IMR-90 (cell line): ENCODE measurements at regions not wholly inside any gene's neighbourhood (a gene's known extent, or its start where the extent isn't known, plus 50 kb on each side); places are given as distances from the start of the nearest gene placed in this dataset.

Experiments
- ATAC-seq: fragments of 200-7000 bp; cut with Tn5 transposase; 2 replicates; pipeline ENCODE4 v1.9.1; 2020; ENCODE audit warnings: low read depth, mild to moderate bottlenecking, moderate library complexity
- BruUV-seq: library from RNA; stranded (reverse); fragments of 400-500 nt; replicated peaks from 2 replicates; lab custom pipeline; 2021; lab: Mats Ljungman, UMichigan
- CTCF ChIA-PET: fragments of 300-600 bp; formaldehyde crosslinking; extraction: SDS; loops from one replicate; lab custom pipeline; 2021; ENCODE audit warnings: antibody characterized with exemption; lab: Yijun Ruan, JAX
- POLR2A ChIA-PET: fragments of 300-600 bp; sonication (Branson Sonifier 250); formaldehyde crosslinking; loops from one replicate; lab custom pipeline; 2022; ENCODE audit warnings: antibody characterized with exemption; ENCODE audit not compliant: unreplicated experiment; lab: Charles Lee
- DNase-seq: peaks from one replicate; pipeline ENCODE4 v3.0.0; 2013
- H2AFZ ChIP-seq: replicated peaks from 2 replicates; pipeline ENCODE3; 2013; ENCODE audit warnings: low read length, mild to moderate bottlenecking; ENCODE audit not compliant: poor library complexity
- H2AK5ac ChIP-seq: 2 replicates; pipeline ENCODE4 v1.6.1; 2013; ENCODE audit warnings: low read depth, low read length, inconsistent platforms
- H2AK9ac ChIP-seq: replicated peaks from 2 replicates; pipeline ENCODE3; 2013; ENCODE audit warnings: mild to moderate bottlenecking, low read depth, low read length, moderate library complexity; ENCODE audit not compliant: poor library complexity
- H2BK120ac ChIP-seq: 2 replicates; pipeline ENCODE4 v1.6.1; 2013; ENCODE audit warnings: low read depth, low read length, inconsistent platforms
- H2BK15ac ChIP-seq: 3 replicates; pipeline ENCODE4 v1.6.1; 2013; ENCODE audit warnings: low read depth, low read length, inconsistent platforms
- H2BK20ac ChIP-seq: 2 replicates; pipeline ENCODE4 v1.6.1; 2013; ENCODE audit warnings: low read depth, mild to moderate bottlenecking, inconsistent platforms, low read length, moderate library complexity
- H2BK5ac ChIP-seq: 2 replicates; pipeline ENCODE4 v1.6.1; 2013; ENCODE audit warnings: mild to moderate bottlenecking, low read depth, low read length, inconsistent platforms; ENCODE audit not compliant: poor library complexity, severe bottlenecking
- H3K14ac ChIP-seq: replicated peaks from 2 replicates; pipeline ENCODE4 v1.6.1; 2013; ENCODE audit warnings: low read depth, low read length, inconsistent platforms
- H3K18ac ChIP-seq: 2 replicates; pipeline ENCODE4 v1.6.1; 2013; ENCODE audit warnings: low read depth, low read length, control low read depth
- H3K23ac ChIP-seq: 2 replicates; pipeline ENCODE4 v1.6.1; 2013; ENCODE audit warnings: low read depth, low read length, inconsistent platforms
- H3K27ac ChIP-seq: 2 replicates; pipeline ENCODE4 v1.5.1; 2013; ENCODE audit warnings: mild to moderate bottlenecking, control low read depth, low read length; ENCODE audit not compliant: insufficient read depth
- H3K27me3 ChIP-seq: 2 replicates; pipeline ENCODE4 v1.6.1; 2013; ENCODE audit warnings: low read length; ENCODE audit not compliant: control insufficient read depth, insufficient read depth
- H3K36me3 ChIP-seq: 2 replicates; pipeline ENCODE4 v1.6.1; 2013; ENCODE audit warnings: low read length, mixed read lengths; ENCODE audit not compliant: control insufficient read depth, insufficient read depth
- H3K4ac ChIP-seq: 2 replicates; pipeline ENCODE4 v1.6.1; 2013; ENCODE audit warnings: low read depth, low read length, inconsistent platforms
- H3K4me1 ChIP-seq: 2 replicates; pipeline ENCODE4 v1.6.1; 2013; ENCODE audit warnings: low read length, mixed read lengths; ENCODE audit not compliant: control insufficient read depth, insufficient read depth
- H3K4me2 ChIP-seq: 2 replicates; pipeline ENCODE4 v1.6.1; 2013; ENCODE audit warnings: low read depth, mild to moderate bottlenecking, control low read depth, low read length, moderate library complexity
- H3K4me3 ChIP-seq: 2 replicates; pipeline ENCODE4 v1.5.1; 2013; ENCODE audit warnings: low read depth, mild to moderate bottlenecking, control low read depth, low read length, moderate library complexity; ENCODE audit not compliant: insufficient read depth
- H3K56ac ChIP-seq: 2 replicates; pipeline ENCODE4 v1.6.1; 2013; ENCODE audit warnings: low read length, inconsistent platforms; ENCODE audit not compliant: insufficient read depth; ENCODE audit errors: extremely low read depth
- H3K79me1 ChIP-seq, 2 experiments: 2 replicates each; pipeline ENCODE4 v1.6.1; 2013; ENCODE audit warnings: low read length in 2 of 2, inconsistent platforms in 1 of 2, low read depth in 1 of 2
- H3K9ac ChIP-seq: 2 replicates; pipeline ENCODE4 v1.6.1; 2013; ENCODE audit warnings: low read depth, low read length, control low read depth
- H3K9me1 ChIP-seq: 2 replicates; pipeline ENCODE4 v1.6.1; 2013; ENCODE audit warnings: low read length, inconsistent platforms; ENCODE audit not compliant: insufficient read depth
- H3K9me3 ChIP-seq: 2 replicates; pipeline ENCODE4 v1.6.1; 2013; ENCODE audit warnings: low read length; ENCODE audit not compliant: control insufficient read depth, insufficient read depth
- H4K20me1 ChIP-seq: 2 replicates; pipeline ENCODE4 v1.6.1; 2013; ENCODE audit warnings: low read length, inconsistent platforms; ENCODE audit not compliant: insufficient read depth
- H4K5ac ChIP-seq: 2 replicates; pipeline ENCODE4 v1.6.1; 2013; ENCODE audit warnings: mild to moderate bottlenecking, low read depth, low read length, control low read depth
- H4K8ac ChIP-seq, 2 experiments: 2 replicates each; pipeline ENCODE4 v1.6.1; 2013; ENCODE audit warnings: low read depth in 2 of 2, low read length in 2 of 2, control low read depth in 1 of 2, inconsistent platforms in 1 of 2
- H4K91ac ChIP-seq: 2 replicates; pipeline ENCODE4 v1.6.1; 2013; ENCODE audit warnings: low read depth, low read length, inconsistent platforms; ENCODE audit not compliant: insufficient read depth
- BHLHE40 ChIP-seq: fragments of 150-350 bp; IDR thresholded peaks from 2 replicates; pipeline ENCODE4 v1.6.1; 2016; ENCODE audit warnings: mild to moderate bottlenecking, low read depth, low read length
- CEBPB ChIP-seq: IDR thresholded peaks from 2 replicates; pipeline ENCODE4 v1.6.1; 2012; ENCODE audit warnings: low read depth, low read length, improper control_type of control experiment
- CHD1 ChIP-seq: IDR thresholded peaks from 2 replicates; pipeline ENCODE4 v1.6.1; 2012; ENCODE audit warnings: low read depth, low read length, improper control_type of control experiment
- CTCF ChIP-seq: conservative IDR thresholded peaks from 2 replicates; pipeline ENCODE4 v1.5.1; 2012; ENCODE audit warnings: mild to moderate bottlenecking, low read depth, low read length, improper control_type of control experiment
- ELK1 ChIP-seq: fragments of 150-350 bp; IDR thresholded peaks from 2 replicates; pipeline ENCODE4 v1.6.1; 2016; ENCODE audit warnings: low read depth, mild to moderate bottlenecking, low read length, moderate library complexity, borderline replicate concordance
- FOS ChIP-seq: fragments of 150-350 bp; IDR thresholded peaks from 2 replicates; pipeline ENCODE4 v1.6.1; 2016; ENCODE audit warnings: low read depth, low read length
- MAFK ChIP-seq: IDR thresholded peaks from 2 replicates; pipeline ENCODE4 v1.6.1; 2012; ENCODE audit warnings: low read depth, low read length, improper control_type of control experiment
- MAZ ChIP-seq: IDR thresholded peaks from 2 replicates; pipeline ENCODE4 v1.6.1; 2012; ENCODE audit warnings: low read depth, mild to moderate bottlenecking, low read length, improper control_type of control experiment, moderate library complexity, borderline replicate concordance
- MXI1 ChIP-seq: IDR thresholded peaks from 2 replicates; pipeline ENCODE4 v1.6.1; 2012; ENCODE audit warnings: low read depth, mild to moderate bottlenecking, low read length, moderate library complexity, borderline replicate concordance
- RAD21 ChIP-seq: IDR thresholded peaks from 2 replicates; pipeline ENCODE4 v1.6.1; 2012; ENCODE audit warnings: low read length, improper control_type of control experiment
- RFX5 ChIP-seq: IDR thresholded peaks from 2 replicates; pipeline ENCODE4 v1.8.0; 2012; ENCODE audit warnings: low read depth, mild to moderate bottlenecking, low read length, moderate library complexity
- SMC3 ChIP-seq: fragments of 150-350 bp; IDR thresholded peaks from 2 replicates; pipeline ENCODE4 v1.6.1; 2016; ENCODE audit warnings: low read depth, mild to moderate bottlenecking, antibody characterized with exemption, low read length, moderate library complexity
- WGBS, 2 experiments: methylation state at CpG; one replicate each; pipeline versions ENCODE4 v1.1.5 to v1.1.7; 2013; ENCODE audit warnings: missing lambda C conversion rate in 2 of 2; ENCODE audit not compliant: insufficient read length in 1 of 2; ENCODE audit errors: extremely low coverage in 2 of 2; 5-methylcytosine and 5-hydroxymethylcytosine counted together
- dilution Hi-C: fragments of 300-500 bp; cut with HindIII; formaldehyde crosslinking; loops from one replicate; pipeline ENCODE4 v1.14.3; 2018; ENCODE audit warnings: low sequenced_read_pairs; ENCODE audit not compliant: unreplicated experiment
- in situ Hi-C: fragments of 300-500 bp; cut with MboI; formaldehyde crosslinking; loops from 3 replicates; pipeline ENCODE4 v1.14.3; 2019; ENCODE audit warnings: low sequenced_read_pairs, inconsistent platforms, mixed read lengths
- intact Hi-C: fragments of 100-400 bp; cut with micrococcal nuclease; formaldehyde crosslinking; loops from 2 replicates; pipeline ENCODE4 v1.10.0; 2022

GRCh38 chr9:82600536-82601292 is 462.2 kb downstream of the RASEF start (continued):
- TF ChIP-seq SMC3 (no peak), CEBPB (no peak)

- Histone ChIP-seq H2AK9ac (no peak overlapping the region), H3K56ac (no peak overlapping the region), H2AFZ (no peak overlapping the region), H3K4me1 (peaks cover 20% of the 10 kb centered on the region), H3K4ac (0 out of 2 replicates have a peak overlapping the region, but pooled peaks have one; percentile 1), H3K27me3 (no peaks in the 10 kb centered on the region), H3K27ac (no peak overlapping the region; the same call in 1 of the 2 replicates), H3K79me1 (no peaks in the 10 kb centered on the region), H4K20me1 (no peaks in the 10 kb centered on the region), H3K9me1 (peaks cover 6% of the 10 kb centered on the region; the same call in 1 of the 2 replicates), H4K8ac (no peak overlapping the region), H3K18ac (peak overlapping the region; percentile 57; the same call in 1 of the 2 replicates), H2BK5ac (no peak overlapping the region), H2AK5ac (no peak overlapping the region), H3K9me3 (no peaks in the 10 kb centered on the region), H3K23ac (no peak overlapping the region), H3K4me2 (no peak overlapping the region), H4K5ac (no peak overlapping the region; the same call in 1 of the 2 replicates), H3K4me3 (no peak overlapping the region), H2BK20ac (0 out of 2 replicates have a peak overlapping the region, but pooled peaks have one; percentile 13), H4K91ac (peak overlapping the region; percentile 59; the same call in 1 of the 2 replicates), H3K36me3 (no peaks in the 10 kb centered on the region), H3K14ac (no peak overlapping the region), H3K9ac (no peak overlapping the region), H2BK120ac (peak overlapping the region; percentile 32; the same call in 1 of the 2 replicates), H2BK15ac (no peak overlapping the region)
- ATAC-seq (peak; percentile 13; the same call in 1 of the 2 replicates), DNase-seq (peak; percentile 74)
- intact Hi-C loops: loop anchor here (10.0 kb wide), 7 partner anchors 267 to 1207 kb away; no protein-coding TSS in a partner anchor
- ChIA-PET POLR2A (no interaction called here), CTCF (interaction anchor here (1.1 to 1.4 kb wide), 2 partner anchors 69 to 83 kb away, joined by 3 read pairs; no protein-coding TSS in a partner anchor)
- no CpG with 5 or more reads among the region's 2 CpGs for WGBS, 2 experiments
- dilution Hi-C loops: no loop called here
- no TSS peak for BruUV-seq
- in situ Hi-C loops: loop anchor here (10.0 to 25.0 kb wide), 2 partner anchors 907 to 1064 kb away; no protein-coding TSS in a partner anchor
- TF ChIP-seq RAD21 (no peak), FOS (no peak), RFX5 (no peak), MAFK (no peak), CTCF (no peak), CEBPB (no peak), ELK1 (no peak), BHLHE40 (no peak), MAZ (no peak), MXI1 (no peak), CHD1 (no peak)
Observed at GRCh38 chr9:82601293-82601771, 461.6 kb downstream of the RASEF start.
